ENCODE measurements at regions not wholly inside any gene's neighbourhood (a gene's known extent, or its start where the extent isn't known, plus 50 kb on each side); places are given as distances from the start of the nearest gene placed in this dataset.

GRCh38 chr10:22801785-22802184 is 87.4 kb upstream of the PIP4K2A start:
- TF ChIP-seq ELF2 (CRISPR knock-in tag; IDR thresholded peaks at IDR 0.05) (no peak), ZNF3 (CRISPR knock-in tag; IDR thresholded peaks at IDR 0.05) (no peak), PATZ1 (CRISPR knock-in tag; IDR thresholded peaks at IDR 0.05; ENCODE audit: borderline replicate concordance) (no peak), FOXA3 (CRISPR knock-in tag; conservative IDR thresholded peaks at IDR 0.05 in 1 of 2, IDR thresholded peaks at IDR 0.05 in 1 of 2) (no peak), HNRNPUL1 (IDR thresholded peaks at IDR 0.05; ENCODE audit: low read length) (no peak), CBX3 (IDR thresholded peaks at IDR 0.05; ENCODE audit: borderline replicate concordance in 1 of 2, low read length in 2 of 2) (no peak), MTA2 (IDR thresholded peaks at IDR 0.05; ENCODE audit: low read depth) (no peak), FOXK1 (CRISPR knock-in tag; IDR thresholded peaks at IDR 0.05; ENCODE audit: borderline replicate concordance) (no peak), CREB1 (IDR thresholded peaks at IDR 0.05) (no peak), CREB1 (CRISPR knock-in tag; IDR thresholded peaks at IDR 0.05) (no peak), COPS2 (conservative IDR thresholded peaks at IDR 0.05) (no peak), ZNF384 (IDR thresholded peaks at IDR 0.05; ENCODE audit: low read depth, low read length) (no peak), RBBP5 (IDR thresholded peaks at IDR 0.05; ENCODE audit: borderline replicate concordance, insufficient read depth, low read length, poor library complexity, severe bottlenecking) (no peak)
